HEK293 (cell line): ENCODE measurements at regions not wholly inside any gene's neighbourhood (a gene's known extent, or its start where the extent isn't known, plus 50 kb on each side); places are given as distances from the start of the nearest gene placed in this dataset.

Experiments used
- OVOL3 ChIP-seq: fragments of 450-650 bp; formaldehyde crosslinking; IDR thresholded peaks from 2 replicates; pipeline ENCODE4 v1.5.1; 2016; ENCODE audit warnings: missing biosample characterization, missing genetic modification characterization
- ZBTB21 ChIP-seq: fragments of 450-650 bp; formaldehyde crosslinking; IDR thresholded peaks from 2 replicates; pipeline ENCODE4 v1.5.1; 2017; ENCODE audit warnings: missing biosample characterization, missing genetic modification characterization
- TF ChIP-seq, protein P1 (sequence below): fragments of 450-650 bp; formaldehyde crosslinking; IDR thresholded peaks from 2 replicates; pipeline ENCODE4 v1.5.1; 2016; ENCODE audit warnings: missing biosample characterization, missing genetic modification characterization
- TF ChIP-seq, protein P2 (sequence below): fragments of 450-650 bp; formaldehyde crosslinking; IDR thresholded peaks from 2 replicates; pipeline ENCODE4 v1.5.1; 2016; ENCODE audit warnings: missing biosample characterization, missing genetic modification characterization

DNA sequence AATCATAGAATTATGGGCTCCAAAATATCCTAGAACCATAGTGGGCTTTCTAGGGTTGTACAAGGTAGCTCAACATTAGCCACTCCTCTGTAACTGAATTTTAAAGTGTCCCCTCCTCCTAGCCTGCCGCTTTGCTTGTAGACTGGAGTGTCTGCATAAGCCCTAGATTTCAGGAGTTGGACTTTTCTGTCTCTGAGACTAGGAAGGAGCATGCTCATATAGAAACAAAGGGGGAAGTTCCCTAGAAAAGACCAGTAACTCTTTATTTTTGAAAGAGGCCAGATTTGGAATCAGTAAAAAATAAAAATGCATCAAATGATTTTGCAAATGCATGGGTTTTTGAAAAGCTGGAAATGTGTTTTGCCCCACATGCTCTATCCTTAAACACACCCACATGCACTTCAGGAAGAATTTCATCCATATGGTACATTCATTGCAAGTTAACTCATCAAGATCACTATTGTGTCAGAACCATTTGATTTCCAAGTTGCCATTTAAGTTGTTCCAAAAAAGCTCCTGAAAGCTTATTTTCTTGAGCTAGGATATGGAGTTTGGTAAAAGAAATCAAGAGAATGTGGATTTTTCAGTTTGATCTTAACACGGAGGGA, 121.0 kb upstream of the NR3C1 start:
- TF ChIP-seq ZBTB21 (tag by site-specific recombination) (no peak), OVOL3 (tag by site-specific recombination) (no peak)
- TF ChIP-seq, protein P1, sequence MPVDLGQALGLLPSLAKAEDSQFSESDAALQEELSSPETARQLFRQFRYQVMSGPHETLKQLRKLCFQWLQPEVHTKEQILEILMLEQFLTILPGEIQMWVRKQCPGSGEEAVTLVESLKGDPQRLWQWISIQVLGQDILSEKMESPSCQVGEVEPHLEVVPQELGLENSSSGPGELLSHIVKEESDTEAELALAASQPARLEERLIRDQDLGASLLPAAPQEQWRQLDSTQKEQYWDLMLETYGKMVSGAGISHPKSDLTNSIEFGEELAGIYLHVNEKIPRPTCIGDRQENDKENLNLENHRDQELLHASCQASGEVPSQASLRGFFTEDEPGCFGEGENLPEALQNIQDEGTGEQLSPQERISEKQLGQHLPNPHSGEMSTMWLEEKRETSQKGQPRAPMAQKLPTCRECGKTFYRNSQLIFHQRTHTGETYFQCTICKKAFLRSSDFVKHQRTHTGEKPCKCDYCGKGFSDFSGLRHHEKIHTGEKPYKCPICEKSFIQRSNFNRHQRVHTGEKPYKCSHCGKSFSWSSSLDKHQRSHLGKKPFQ (tag by site-specific recombination), result no peak
- TF ChIP-seq, protein P2, sequence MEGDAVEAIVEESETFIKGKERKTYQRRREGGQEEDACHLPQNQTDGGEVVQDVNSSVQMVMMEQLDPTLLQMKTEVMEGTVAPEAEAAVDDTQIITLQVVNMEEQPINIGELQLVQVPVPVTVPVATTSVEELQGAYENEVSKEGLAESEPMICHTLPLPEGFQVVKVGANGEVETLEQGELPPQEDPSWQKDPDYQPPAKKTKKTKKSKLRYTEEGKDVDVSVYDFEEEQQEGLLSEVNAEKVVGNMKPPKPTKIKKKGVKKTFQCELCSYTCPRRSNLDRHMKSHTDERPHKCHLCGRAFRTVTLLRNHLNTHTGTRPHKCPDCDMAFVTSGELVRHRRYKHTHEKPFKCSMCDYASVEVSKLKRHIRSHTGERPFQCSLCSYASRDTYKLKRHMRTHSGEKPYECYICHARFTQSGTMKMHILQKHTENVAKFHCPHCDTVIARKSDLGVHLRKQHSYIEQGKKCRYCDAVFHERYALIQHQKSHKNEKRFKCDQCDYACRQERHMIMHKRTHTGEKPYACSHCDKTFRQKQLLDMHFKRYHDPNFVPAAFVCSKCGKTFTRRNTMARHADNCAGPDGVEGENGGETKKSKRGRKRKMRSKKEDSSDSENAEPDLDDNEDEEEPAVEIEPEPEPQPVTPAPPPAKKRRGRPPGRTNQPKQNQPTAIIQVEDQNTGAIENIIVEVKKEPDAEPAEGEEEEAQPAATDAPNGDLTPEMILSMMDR (tag by site-specific recombination), result no peak
